C4-2B (cell line): ENCODE measurements at regions not wholly inside any gene's neighbourhood (a gene's known extent, or its start where the extent isn't known, plus 50 kb on each side); places are given as distances from the start of the nearest gene placed in this dataset.

Experiments
- CTCF ChIP-seq: fragments of 450-650 bp; conservative IDR thresholded peaks from 2 replicates; pipeline ENCODE4 v1.5.1; 2017; ENCODE audit warnings: mild to moderate bottlenecking
- ZFX ChIP-seq: fragments of 450-650 bp; IDR thresholded peaks from 2 replicates; pipeline ENCODE4 v1.6.1; 2017

DNA sequence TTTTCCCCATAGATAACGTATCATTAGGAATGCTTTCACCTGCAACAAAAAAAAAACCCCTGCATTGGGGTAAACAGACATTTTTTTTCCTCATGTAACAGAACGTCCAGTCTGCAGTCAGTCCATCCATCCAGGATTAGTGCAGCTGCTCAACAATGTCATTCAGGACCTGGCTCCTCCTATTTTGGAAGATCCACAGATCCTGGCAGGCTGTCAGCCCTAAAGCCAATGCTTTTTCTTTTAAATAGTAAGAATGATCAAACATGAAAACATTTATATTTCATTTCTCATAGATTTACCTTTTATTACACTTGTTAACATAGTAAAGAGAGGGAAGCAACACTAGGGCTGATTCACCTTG lies 116.5 kb upstream of the CCDC28A start:
- TF ChIP-seq CTCF (no peak), ZFX (no peak)
